GM18868 (cell line): ENCODE measurements at regions not wholly inside any gene's neighbourhood (a gene's known extent, or its start where the extent isn't known, plus 50 kb on each side); places are given as distances from the start of the nearest gene placed in this dataset.
"Not testable (repeated sequence)": the region's sequence is repeated elsewhere in the genome, so short reads cannot be mapped to it uniquely, and the experiment has no call there.

Source experiments
- ATAC-seq: cut with Tn5 transposase; IDR thresholded peaks from one replicate; pipeline ENCODE4 v1.9.1; 2021; ENCODE audit warnings: mild to moderate bottlenecking, moderate library complexity; ENCODE audit not compliant: unreplicated experiment

GRCh38 chr2:154507186-154507585 lies 191.3 kb upstream of the KCNJ3 start:
- no peak for ATAC-seq

- ATAC-seq: no peak
Observed at GRCh38 chr2:154518872-154519271, 179.6 kb upstream of the KCNJ3 start.

- ATAC-seq: not testable (repeated sequence)
Observed at GRCh38 chr2:154520951-154521350, 177.5 kb upstream of the KCNJ3 start.

GRCh38 chr2:154526234-154526633 lies 172.3 kb upstream of the KCNJ3 start:
- ATAC-seq: no peak

- ATAC-seq: peak; percentile 41
Observed at GRCh38 chr2:154527962-154528361, 170.5 kb upstream of the KCNJ3 start.

GRCh38 chr2:154532004-154532403 lies 166.5 kb upstream of the KCNJ3 start:
- no peak for ATAC-seq

GRCh38 chr2:154532763-154533162 lies 165.7 kb upstream of the KCNJ3 start:
- no peak for ATAC-seq

GRCh38 chr2:154533300-154533940 lies 165.1 kb upstream of the KCNJ3 start:
- no peak for ATAC-seq

- ATAC-seq: peak; percentile 64
Observed at GRCh38 chr2:154537024-154537423, 161.5 kb upstream of the KCNJ3 start.

GRCh38 chr2:154537843-154538450 lies 160.5 kb upstream of the KCNJ3 start:
- no peak for ATAC-seq

GRCh38 chr2:154546341-154546740 lies 152.2 kb upstream of the KCNJ3 start:
- no peak for ATAC-seq

- no peak for ATAC-seq
Observed at GRCh38 chr2:154549869-154550268, 148.6 kb upstream of the KCNJ3 start.

- no peak for ATAC-seq
Observed at GRCh38 chr2:154551649-154552048, 146.8 kb upstream of the KCNJ3 start.

- ATAC-seq: peak; percentile 55
Observed at GRCh38 chr2:154554046-154554445, 144.4 kb upstream of the KCNJ3 start.

GRCh38 chr2:154555710-154556109 lies 142.8 kb upstream of the KCNJ3 start:
- ATAC-seq: no peak

- ATAC-seq: peak; percentile 71
Observed at GRCh38 chr2:154556146-154556545, 142.3 kb upstream of the KCNJ3 start.

- ATAC-seq: no peak
Observed at GRCh38 chr2:154556607-154557006, 141.9 kb upstream of the KCNJ3 start.

- ATAC-seq: no peak
Observed at GRCh38 chr2:154557906-154558305, 140.6 kb upstream of the KCNJ3 start.

- no peak for ATAC-seq
Observed at GRCh38 chr2:154565433-154565832, 133.1 kb upstream of the KCNJ3 start.

- ATAC-seq: no peak
Observed at GRCh38 chr2:154568413-154568812, 130.1 kb upstream of the KCNJ3 start.

- ATAC-seq: no peak
Observed at GRCh38 chr2:154570501-154570900, 128.0 kb upstream of the KCNJ3 start.

GRCh38 chr2:154576699-154577098 lies 121.8 kb upstream of the KCNJ3 start:
- not testable (repeated sequence) for ATAC-seq

- no peak for ATAC-seq
Observed at GRCh38 chr2:154577390-154577789, 121.1 kb upstream of the KCNJ3 start.
